ENCODE measurements at regions not wholly inside any gene's neighbourhood (a gene's known extent, or its start where the extent isn't known, plus 50 kb on each side); places are given as distances from the start of the nearest gene placed in this dataset.

DNA sequence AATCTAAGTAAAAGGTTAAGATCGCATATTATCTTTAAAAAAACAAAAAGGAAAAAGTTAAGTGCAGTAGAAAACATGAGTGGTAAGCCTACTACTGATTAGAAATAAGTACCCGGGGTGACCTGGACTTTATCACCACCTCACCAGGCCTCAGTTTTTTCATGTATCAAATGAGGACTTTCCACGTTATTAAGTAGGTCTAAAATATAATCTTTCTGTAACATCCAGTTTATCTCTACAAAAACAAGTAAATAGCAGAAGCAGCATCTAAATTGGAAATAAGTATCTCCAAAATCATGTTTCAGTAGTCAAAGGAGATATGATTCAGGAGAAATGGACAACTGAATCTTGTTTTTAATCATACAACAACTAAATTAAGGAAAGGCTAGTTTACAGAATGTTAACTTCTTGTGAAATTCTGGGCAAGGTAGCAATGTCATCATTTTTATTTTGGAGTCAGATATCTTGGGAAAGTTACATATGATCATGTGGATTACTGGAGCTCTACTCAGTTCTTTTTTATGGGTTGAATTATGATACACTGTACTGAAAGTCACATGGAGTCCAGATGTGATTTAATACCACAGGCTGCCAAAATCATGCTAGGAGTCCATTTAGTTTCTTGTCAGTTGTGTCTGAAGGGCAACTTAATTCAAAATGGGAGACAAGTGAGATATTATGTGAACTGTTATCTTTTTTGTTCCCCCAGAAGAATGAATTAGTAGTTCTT, 114.7 kb upstream of the PRL start:
- Mint-ChIP-seq H3K4me3 (no peak overlapping the region), H3K27ac (no peak overlapping the region), H3K27me3 (no peaks in the 10 kb centered on the region), H3K9me3 (no peaks in the 10 kb centered on the region), H3K36me3 (ENCODE audit: low read depth) (no peaks in the 10 kb centered on the region), H3K4me1 (ENCODE audit: low read depth) (no peaks in the 10 kb centered on the region)
- ATAC-seq (ENCODE audit: poor library complexity) (no peak), DNase-seq (no peak)
- Histone ChIP-seq H3K4me1 (ENCODE audit: insufficient read depth, low read length) (no peaks in the 10 kb centered on the region), H3K36me3 (ENCODE audit: insufficient read depth, low read length) (no peaks in the 10 kb centered on the region), H3K27ac (ENCODE audit: low read depth in 1 of 2, low read length in 2 of 2) (no peak overlapping the region), H3K4me3 (ENCODE audit: low read length) (no peak overlapping the region), H3K27me3 (ENCODE audit: control insufficient read depth in 1 of 2, insufficient read depth in 2 of 2, low read length in 2 of 2) (no peaks in the 10 kb centered on the region), H3K9me3 (ENCODE audit: control insufficient read depth in 1 of 2, insufficient read depth in 1 of 2, low read length in 2 of 2) (no peaks in the 10 kb centered on the region)
- intact Hi-C loops (cut with DNase I, micrococcal nuclease), result no loop called here
- CTCF ChIA-PET, result no interaction called here
- POLR2A ChIA-PET, result no interaction called here
- TF ChIP-seq, protein P1, sequence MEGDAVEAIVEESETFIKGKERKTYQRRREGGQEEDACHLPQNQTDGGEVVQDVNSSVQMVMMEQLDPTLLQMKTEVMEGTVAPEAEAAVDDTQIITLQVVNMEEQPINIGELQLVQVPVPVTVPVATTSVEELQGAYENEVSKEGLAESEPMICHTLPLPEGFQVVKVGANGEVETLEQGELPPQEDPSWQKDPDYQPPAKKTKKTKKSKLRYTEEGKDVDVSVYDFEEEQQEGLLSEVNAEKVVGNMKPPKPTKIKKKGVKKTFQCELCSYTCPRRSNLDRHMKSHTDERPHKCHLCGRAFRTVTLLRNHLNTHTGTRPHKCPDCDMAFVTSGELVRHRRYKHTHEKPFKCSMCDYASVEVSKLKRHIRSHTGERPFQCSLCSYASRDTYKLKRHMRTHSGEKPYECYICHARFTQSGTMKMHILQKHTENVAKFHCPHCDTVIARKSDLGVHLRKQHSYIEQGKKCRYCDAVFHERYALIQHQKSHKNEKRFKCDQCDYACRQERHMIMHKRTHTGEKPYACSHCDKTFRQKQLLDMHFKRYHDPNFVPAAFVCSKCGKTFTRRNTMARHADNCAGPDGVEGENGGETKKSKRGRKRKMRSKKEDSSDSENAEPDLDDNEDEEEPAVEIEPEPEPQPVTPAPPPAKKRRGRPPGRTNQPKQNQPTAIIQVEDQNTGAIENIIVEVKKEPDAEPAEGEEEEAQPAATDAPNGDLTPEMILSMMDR (IDR thresholded peaks at IDR 0.05), result no peak

DNA sequence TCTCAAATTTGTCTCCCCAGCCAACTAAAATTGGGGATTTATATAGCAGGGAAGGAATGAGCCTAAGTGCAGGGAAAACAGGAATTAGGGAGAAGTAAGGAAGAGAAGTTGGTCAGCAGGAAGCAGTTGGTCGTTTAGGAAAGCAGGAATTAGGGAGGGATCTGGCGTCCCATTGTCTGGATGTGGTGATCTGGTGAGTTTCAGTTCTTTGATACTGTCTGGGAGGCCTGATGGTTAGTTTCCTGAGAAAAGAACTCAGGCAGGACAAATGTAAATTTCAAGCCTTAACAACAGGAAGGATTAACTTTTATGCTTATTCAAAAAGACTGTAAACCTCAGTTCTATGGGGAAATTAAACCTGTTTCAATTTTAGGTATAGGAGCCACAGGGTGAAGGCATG, 116.2 kb upstream of the PRL start:
- POLR2A ChIA-PET, result no interaction called here
- Histone ChIP-seq H3K4me1 (ENCODE audit: insufficient read depth, low read length) (no peaks in the 10 kb centered on the region), H3K36me3 (ENCODE audit: insufficient read depth, low read length) (no peaks in the 10 kb centered on the region), H3K27me3 (ENCODE audit: control insufficient read depth in 1 of 2, insufficient read depth in 2 of 2, low read length in 2 of 2) (no peaks in the 10 kb centered on the region), H3K27ac (ENCODE audit: low read depth in 1 of 2, low read length in 2 of 2) (no peak overlapping the region), H3K9me3 (ENCODE audit: control insufficient read depth in 1 of 2, insufficient read depth in 1 of 2, low read length in 2 of 2) (no peaks in the 10 kb centered on the region), H3K4me3 (ENCODE audit: low read length) (no peak overlapping the region)
- DNase-seq (no peak), ATAC-seq (ENCODE audit: poor library complexity) (no peak)
- intact Hi-C loops (cut with DNase I, micrococcal nuclease), result no loop called here
- H3K4me1 Mint-ChIP-seq (ENCODE audit: low read depth), result no peaks in the 10 kb centered on the region
- H3K4me3 Mint-ChIP-seq, result no peak overlapping the region
- H3K36me3 Mint-ChIP-seq (ENCODE audit: low read depth), result no peaks in the 10 kb centered on the region
- CTCF ChIA-PET, result no interaction called here
- TF ChIP-seq, protein P1 (IDR thresholded peaks at IDR 0.05), result no peak
- no peaks in the 10 kb centered on the region for H3K9me3 Mint-ChIP-seq
- H3K27me3 Mint-ChIP-seq, result no peaks in the 10 kb centered on the region
- H3K27ac Mint-ChIP-seq, result no peak overlapping the region

DNA sequence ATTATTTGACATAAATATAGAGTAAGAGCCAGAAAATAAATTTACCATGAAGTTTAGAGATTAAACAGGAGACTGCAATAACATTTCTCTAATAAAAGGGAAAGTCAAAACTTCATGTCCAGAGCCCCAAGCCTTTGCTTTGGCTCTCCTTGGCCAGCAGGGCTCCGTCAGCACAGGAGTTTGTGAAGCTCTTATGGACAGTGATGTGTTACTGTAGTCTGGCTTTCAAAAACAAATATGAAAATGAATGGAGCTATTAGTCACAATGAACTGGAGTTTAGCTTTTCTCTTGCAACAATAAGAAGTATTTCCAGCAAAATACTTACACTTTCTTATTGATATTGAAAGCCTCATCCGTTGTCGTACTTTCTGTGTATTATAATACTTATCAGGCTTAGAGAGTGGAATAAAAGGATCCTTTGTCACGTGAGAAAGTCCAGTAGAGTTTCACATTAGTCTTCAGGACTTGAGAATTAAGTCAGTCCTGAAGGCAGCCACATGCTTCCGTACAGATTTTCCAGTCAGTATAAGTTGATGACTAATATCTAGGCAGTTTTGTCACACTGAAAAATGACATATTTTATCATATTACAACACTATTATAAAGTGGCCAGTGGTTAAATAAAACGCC, 117.0 kb upstream of the PRL start:
- no peaks in the 10 kb centered on the region for H3K36me3 Mint-ChIP-seq (ENCODE audit: low read depth)

More for the DNA sequence above, 117.0 kb upstream of the PRL start:
- Mint-ChIP-seq H3K9me3 (peaks cover 5% of the 10 kb centered on the region), H3K27ac (no peak overlapping the region), H3K4me1 (ENCODE audit: low read depth) (no peaks in the 10 kb centered on the region), H3K27me3 (no peaks in the 10 kb centered on the region), H3K4me3 (no peak overlapping the region)
- no peak overlapping the region for H3K4me3 ChIP-seq (ENCODE audit: low read length)
- H3K36me3 ChIP-seq (ENCODE audit: insufficient read depth, low read length), result no peaks in the 10 kb centered on the region
- ChIA-PET CTCF (no interaction called here), POLR2A (no interaction called here)
- no peak for ATAC-seq (ENCODE audit: poor library complexity)
- TF ChIP-seq, protein P1 (IDR thresholded peaks at IDR 0.05), result no peak
- no peaks in the 10 kb centered on the region for H3K9me3 ChIP-seq (ENCODE audit: control insufficient read depth in 1 of 2, insufficient read depth in 1 of 2, low read length in 2 of 2)
- intact Hi-C loops (cut with DNase I, micrococcal nuclease), result no loop called here
- no peak for DNase-seq
- no peaks in the 10 kb centered on the region for H3K4me1 ChIP-seq (ENCODE audit: insufficient read depth, low read length)
- no peaks in the 10 kb centered on the region for H3K27me3 ChIP-seq (ENCODE audit: control insufficient read depth in 1 of 2, insufficient read depth in 2 of 2, low read length in 2 of 2)
- H3K27ac ChIP-seq (ENCODE audit: low read depth in 1 of 2, low read length in 2 of 2), result no peak overlapping the region

Data from CD4-positive, alpha-beta T cell (primary cell).